Activated CD4-positive, CD25-positive, alpha-beta regulatory T cell (primary cell): ENCODE measurements at regions not wholly inside any gene's neighbourhood (a gene's known extent, or its start where the extent isn't known, plus 50 kb on each side); places are given as distances from the start of the nearest gene placed in this dataset.
"Not testable (repeated sequence)": the region's sequence is repeated elsewhere in the genome, so short reads cannot be mapped to it uniquely, and the experiment has no call there.

Experiments
- DNase-seq, 4 experiments: peaks; one replicate each; lab custom pipeline; 2025; lab: John Stamatoyannopoulos, UW

DNA sequence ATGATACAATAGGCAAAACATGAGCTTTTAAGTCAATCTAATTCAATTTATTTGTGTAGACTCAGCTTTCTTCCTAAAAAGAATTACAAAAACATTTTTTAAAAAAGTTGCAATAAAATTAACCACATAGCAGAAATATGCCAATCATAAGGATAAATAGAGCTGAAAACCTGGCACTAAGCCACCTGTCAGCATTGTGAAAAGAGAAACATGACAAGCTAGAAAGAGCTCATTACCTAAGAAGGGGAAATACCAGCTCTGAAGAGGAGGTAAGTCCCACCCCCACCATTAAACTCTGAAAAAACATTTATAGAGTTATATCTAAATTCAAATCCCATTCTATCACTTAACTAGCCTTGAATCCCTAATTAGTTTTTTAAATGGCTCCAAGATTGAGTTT lies 372.9 kb downstream of the OSTF1 start:
- no peak for DNase-seq

DNA sequence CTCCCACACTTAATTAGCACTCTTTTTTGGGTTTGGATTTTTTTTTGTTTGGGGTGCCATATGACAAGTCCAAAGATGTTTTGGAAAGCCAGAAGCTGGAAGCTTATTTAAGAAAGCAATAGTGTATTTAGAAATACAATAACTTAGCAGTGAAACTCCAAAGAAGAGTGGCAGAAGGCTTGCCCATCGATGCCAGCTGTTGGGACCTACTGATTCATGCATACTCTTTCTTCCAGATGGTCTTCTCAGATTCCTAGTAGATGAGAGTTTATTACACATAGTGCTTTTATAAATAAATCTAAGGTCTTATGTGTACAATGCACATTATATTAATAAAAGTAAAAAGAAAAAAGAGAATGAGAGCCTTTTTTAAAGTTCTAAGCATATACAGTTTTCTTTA lies 374.6 kb downstream of the OSTF1 start:
- no peak for DNase-seq

DNA sequence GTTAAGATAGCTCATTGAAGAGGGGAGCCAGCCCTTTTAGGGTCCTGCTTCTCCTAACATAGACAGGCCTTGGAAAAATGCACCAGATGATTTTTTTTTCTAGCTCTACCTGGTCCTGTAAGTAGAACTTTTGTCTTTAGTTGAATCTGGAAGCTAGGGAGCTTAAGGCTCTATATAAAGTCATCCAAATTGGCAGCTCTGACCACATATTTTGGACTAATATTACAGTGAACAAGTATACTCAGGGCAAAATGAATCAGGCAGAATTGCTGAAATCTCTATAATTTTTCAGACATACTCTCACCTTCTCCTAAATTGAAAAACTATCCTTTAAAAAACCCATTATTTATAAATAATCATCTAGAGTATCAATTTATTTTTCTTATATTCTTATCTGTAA lies 375.6 kb downstream of the OSTF1 start:
- no peak for DNase-seq

DNA sequence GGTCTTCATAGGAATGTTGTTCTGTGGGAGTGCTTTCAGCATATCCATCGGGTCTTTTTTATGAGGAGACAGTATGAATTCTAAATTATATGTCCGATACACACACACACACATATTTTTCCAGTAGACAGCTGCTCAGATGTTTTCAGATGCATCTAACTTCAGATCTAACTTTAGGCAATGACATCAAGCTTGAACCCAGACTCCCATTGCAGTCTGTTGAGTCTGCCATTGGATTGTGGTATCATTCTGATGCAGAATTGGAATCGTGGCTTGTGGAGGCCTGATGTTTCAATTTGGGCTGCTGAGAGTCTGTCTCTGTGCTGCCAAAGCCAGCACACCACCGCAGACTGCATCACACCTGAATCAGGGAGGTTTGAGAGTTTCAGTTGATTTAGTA lies 376.4 kb downstream of the OSTF1 start:
- no peak for DNase-seq

DNA sequence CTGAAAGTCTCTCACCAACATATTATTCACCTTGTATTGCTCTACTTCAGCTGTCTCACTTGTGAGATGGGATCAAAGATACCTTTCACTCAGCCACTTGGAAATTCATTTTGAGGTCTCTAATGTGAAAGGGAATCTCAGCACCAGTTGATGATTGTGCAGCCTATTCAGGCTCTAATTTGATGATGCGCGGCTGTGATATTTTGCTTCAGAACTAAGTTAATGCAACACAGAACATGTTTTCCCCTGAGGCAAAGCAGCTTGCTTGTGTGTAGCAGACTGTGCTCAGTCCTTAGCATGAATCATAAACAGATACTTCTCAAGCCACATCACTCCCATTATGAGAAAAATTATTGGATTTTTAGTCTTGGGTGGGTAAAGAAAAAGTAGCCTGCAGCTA lies 378.8 kb downstream of the OSTF1 start:
- no peak for DNase-seq

DNA sequence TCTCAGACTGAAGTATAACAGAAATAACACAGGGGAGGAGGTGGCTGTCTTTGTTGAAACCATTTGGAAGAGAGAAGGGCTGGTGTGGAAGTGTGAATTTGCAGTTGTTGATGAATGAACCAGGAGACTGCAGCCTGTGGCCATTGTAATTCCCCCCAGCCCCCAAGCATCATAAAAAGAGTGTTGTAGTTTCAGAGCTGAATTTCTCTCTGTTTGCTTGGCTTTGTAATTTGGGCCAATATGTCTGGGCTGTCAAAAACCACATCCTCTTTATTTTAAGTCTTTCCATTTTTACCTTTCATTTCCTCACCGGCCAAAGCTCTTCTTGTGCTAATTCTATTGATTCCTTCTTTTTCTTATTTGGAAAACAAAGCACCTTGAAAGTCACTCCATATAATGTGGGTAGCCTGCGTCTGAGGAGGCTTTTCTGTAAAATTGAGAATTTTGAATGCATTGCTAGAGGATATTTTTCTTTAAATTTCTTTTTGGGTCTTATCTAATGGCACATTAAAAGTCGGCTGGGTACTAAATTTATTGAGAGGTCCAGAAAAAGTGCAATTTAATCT lies 383.3 kb downstream of the OSTF1 start:
- DNase-seq = no peak

DNA sequence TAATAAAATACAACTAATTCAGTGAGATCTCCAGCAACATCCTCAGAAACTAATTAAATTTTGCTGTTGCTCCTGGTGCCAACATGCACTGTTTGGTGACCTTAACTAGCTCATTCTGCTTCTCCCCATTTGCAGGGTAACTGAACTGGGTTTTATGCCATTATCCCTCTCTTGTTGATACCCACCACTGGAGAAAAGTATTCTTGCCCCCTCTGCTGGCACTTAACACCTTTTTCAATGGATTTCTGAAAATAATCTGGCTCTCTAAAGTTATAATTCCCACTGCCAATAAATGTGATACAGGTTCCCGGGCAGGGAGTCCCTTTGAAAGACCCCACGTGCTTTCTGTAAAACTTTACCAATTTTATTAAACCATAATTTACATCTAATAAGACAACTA lies 394.3 kb downstream of the OSTF1 start:
- DNase-seq = no peak

DNA sequence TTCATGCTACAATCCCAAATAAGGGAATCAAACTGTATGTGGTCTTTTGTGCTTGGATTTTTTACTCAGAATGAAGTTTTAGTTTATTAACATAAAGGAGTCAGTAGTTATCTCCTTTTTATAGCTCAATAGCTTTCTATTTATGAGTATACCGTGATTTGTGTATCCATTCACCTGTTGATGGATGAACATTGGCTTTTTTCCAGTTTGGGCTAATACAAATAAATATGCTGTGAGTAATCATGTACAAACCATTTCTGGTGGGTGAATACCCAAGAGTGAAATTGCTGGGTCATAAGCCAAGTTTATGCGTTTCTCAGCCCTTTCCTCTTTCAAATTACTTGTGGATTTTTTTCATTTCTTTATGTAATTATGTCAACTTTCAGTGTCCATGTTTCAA lies 395.3 kb downstream of the OSTF1 start:
- DNase-seq = no peak

DNA sequence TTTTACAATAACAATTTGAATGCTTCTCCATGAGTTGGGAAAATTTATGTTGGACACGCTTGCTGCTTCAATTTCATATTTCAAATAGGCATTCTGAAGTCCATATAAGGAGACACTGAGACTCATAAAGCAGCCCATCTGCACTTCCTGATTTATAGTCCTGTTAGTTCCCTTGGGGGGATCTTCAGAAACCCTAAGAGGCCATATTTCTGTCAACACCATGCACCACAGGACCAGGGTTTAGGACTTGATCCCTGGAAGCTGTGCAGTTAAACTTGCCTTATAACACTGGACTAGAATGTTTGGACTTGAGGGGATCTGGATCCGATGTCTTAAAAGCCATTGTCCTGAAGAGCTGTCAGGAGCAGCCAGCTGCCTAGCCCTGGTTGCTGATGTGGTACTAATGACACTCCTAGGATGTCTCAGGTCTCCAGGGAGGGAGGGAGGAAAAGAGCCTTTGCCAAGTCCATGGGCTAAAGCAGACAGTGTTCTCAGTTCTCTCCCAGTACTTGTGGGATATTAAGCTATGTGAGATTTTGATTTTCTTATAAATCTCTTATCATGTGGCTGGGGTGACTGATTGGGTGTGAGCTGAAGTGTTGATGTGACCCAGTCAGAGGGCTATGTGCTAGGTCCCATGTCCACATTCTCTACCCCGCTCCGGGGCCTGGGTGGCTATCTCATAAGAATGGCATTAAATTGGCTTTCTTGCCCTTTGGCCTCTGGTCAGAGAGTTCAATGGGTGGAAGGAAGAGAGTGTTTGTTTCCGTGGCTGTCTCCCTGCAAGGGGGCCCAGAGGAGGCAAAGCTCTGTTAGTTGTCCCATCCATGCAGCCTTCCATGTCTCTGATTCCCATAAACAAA lies 399.8 kb downstream of the OSTF1 start:
- DNase-seq = no peak

DNA sequence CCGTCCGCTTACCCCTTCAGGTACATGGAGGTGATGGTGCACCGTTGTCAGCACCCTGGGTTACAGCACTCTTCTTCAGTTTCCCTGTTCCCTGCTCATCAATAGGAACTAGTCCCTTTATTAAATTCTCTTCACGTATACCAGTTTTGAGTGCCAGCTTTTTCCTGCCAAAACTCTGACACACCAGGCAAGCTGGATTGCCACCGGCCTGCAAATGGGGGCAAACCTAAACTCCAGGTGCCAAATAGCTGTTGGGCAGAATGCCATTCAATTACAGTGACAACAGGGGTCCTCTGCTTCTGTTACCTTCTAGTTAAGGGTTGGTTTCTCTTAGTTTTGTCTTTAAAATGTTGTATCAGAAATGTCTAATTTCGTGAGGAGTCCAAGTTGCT lies 400.4 kb downstream of the OSTF1 start:
- DNase-seq = no peak

DNA sequence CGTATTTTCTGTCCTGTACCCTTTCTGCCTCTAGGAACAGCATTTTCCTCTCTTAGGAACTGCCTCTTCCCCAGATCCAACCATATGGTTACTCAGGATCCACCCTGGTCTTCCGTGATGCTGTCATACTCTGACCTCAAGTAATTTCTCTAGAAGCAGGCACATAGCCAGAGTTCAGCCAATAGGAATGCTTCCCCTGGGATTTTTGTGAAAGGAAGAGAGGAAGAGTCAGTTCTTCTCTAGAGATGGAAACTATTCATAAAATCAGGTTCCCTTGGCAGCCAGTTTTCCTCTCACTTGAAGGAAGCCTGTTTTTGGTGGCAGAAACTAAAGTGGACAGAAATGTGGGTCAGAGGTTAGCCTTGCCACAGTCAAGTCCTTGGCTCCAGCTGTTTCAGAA lies 400.1 kb upstream of the PCSK5 start:
- no peak for DNase-seq

DNA sequence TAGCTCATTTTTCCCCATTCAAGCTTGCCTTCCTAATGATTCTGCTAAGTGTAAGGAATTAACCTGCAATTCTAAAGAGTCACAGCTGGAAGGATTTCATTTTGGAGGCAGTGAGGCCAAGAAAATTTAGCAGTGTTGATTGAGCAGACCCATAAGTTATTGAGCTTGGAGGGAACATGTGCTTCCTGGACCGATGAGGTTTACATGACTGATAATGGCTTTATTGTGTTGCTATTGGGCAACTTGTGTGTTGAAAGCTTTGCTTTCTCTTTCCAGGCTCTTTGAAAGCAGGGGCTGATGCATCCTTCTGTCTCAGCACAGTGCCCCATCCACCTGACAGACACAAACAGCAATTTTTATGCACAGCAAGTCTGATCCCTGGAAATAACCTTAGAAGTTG lies 398.9 kb upstream of the PCSK5 start:
- no peak for DNase-seq

DNA sequence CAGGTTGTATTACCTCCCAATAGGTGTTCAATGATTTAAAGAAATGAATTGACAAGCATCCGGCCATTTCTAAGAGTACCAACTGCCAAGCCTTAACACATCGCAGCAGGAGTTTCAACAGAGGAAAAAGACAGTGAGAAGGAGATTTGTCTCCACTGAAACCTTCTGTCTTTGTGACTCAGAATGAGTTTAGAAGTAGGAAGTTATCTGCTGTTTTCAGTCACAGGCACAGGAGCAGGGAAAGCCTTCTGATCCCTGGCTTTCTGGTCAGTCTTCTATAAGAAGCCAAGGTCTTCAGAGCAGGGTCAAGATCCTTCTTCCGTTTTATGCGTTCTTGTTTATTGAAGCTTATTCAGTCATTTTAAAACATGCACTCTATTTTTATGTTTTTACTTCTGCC lies 390.7 kb upstream of the PCSK5 start:
- no peak for DNase-seq

DNA sequence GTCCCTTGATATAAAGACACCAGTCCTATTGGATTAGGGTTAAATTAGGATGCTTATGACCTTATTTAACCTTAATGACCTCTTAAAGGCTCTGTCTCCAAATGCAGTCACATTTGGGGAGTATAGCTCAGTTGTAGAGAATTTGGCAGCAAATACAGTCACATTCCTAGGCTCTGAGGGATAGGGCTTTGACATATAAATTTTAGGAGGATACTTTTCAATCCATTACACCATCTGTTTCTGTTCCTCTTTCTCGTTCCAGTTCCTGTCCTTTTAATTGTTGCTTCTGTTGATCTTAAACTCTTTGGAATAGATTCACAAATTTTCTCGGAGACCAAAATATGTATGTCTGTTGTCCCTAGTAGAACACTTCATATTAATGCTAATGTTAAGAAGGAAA lies 390.0 kb upstream of the PCSK5 start:
- DNase-seq = no peak

DNA sequence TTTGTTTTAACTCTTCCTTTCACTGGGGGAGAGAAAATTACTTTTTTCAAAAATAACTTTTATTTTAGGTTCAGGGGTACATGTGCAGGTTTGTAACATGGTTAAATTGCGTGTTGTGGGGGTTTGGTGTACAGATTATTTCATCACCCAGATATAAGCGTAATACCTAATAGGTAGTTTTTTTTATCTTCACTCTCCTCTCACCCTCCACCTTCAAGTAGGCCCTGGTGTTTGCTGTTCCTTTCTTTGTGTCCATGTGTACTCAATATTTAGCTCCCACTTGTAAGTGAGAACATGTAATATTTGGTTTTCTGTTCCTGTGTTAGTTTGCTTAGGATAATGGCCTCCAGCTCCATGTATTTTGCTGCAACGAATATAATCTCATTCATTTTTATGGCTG lies 389.5 kb upstream of the PCSK5 start:
- not testable (repeated sequence) for DNase-seq

DNA sequence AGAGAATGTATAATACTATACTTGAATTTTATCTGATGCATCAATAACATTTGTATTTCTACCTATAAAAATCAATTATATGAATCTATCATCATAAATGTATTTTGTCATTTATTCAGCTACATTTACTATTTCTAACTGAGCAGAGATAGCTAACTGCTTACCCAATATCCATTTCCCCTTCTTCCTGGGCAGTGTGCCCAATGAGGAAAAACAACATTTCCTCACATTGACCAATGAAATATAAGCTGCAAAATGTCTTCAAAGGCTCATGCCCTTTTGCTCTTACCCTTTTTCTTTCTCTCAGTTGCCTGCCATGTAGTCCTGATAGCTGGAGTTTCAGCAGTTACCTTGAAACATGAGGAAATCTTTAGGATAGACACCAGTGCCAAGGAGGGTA lies 385.8 kb upstream of the PCSK5 start:
- DNase-seq = no peak

DNA sequence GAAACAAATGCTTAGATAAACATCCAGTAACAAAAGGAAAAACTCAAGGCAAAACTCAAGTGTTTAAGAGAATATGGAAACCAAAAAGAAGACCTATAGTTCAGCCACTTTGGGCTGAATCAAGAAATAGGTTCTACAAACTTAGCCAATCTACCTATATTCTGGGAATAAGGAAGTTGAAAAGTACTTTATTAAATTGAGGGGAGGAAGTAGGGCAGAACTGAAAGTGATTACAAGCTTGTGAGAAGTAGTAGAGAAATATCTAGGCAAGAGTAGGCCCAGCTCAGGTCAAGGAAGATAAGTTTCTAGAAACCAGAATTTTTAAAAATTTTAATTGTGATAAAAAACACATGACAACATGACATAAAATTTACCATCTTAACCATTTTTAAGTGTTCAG lies 384.8 kb upstream of the PCSK5 start:
- no peak for DNase-seq

DNA sequence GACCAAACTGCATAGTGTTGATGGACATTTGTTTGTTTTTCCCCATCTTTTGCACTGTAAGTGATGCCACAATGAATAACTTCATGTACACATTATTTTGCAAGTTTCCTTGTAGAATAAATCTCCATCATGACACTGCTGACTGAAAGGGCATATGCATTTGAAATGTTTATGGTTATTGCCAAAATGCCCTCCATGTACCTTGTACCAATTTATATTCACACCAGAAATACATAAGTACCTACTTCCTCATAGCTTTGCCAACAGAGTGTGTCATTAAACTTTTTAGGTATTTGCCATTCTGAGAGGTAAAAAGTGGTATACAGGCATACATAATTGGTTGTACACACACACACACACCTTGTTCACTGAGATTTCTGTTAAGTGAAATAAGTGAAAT lies 361.0 kb upstream of the PCSK5 start:
- no peak for DNase-seq

DNA sequence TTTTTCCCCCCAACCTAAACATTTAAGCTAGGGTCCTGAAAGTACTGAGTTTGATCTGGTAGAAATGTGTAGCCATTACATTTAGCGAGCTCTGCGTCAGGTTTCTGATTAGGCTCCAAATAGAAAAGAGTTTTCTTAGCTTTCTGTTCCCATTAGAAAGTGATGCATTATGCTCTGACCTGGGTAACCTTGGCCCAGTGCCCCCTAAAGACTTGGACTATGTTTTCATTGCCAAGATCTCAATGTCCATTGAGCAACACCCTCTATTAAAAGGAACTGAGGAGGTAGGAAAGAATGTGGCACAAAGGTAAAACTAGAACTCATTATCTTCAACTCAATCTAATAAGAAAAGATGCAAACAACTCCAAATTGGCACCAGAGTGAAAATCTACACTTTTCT lies 358.9 kb upstream of the PCSK5 start:
- DNase-seq = no peak

DNA sequence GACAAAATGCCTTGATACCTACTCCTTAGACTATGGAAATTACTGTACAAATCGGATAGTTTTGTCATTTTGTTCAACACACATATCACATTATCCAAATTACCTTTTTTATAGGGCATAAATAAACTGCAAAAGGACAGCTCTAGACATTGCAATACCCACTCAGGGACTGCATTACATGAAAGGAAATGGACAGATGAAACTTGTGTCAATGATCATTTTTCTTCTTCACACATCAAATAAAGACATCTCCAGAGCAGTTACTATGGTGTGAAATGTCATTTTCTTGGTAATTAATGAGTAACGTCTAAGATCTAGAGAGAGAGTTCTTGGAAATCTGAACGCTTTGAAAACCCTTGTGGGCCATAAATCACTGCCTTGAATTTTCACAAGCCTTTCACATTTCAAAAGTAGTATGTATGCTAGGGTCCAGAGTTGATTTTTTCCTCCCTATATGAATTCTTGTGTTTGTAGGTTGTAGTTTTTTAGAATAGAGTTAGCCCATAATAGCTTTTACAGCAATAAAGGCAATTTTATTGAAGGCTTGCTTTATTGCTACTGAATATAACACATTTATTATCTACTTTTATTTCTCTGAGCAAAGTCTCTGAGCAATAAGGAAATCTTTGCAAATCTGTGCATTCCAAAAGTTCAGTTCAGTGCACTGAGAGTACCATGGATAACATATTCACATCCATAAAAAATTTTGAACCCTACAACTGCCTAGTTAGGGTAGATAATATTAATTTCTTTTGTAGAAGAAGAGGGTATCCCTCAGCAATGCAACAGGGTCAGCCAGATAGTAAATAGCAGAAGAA lies 358.0 kb upstream of the PCSK5 start:
- no peak for DNase-seq

DNA sequence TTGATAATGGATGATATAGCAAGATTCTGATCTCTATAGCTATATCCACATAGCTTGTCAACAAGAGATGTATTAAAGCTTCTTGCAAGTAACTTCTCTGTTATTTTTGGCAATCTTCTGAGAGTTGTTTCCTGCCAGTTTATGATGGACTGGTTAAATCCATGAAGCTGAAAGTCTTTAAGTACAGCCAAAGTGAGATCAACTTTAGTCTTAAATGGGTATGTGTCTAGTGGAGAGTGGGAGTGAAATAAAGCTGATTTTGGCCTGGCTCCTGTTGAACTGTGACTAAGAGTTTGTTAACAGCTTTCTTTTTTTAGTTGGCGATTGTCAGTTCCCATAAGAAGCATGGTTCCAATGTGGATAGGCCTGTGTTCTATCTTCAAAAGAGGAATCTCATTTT lies 350.9 kb upstream of the PCSK5 start:
- DNase-seq = no peak

DNA sequence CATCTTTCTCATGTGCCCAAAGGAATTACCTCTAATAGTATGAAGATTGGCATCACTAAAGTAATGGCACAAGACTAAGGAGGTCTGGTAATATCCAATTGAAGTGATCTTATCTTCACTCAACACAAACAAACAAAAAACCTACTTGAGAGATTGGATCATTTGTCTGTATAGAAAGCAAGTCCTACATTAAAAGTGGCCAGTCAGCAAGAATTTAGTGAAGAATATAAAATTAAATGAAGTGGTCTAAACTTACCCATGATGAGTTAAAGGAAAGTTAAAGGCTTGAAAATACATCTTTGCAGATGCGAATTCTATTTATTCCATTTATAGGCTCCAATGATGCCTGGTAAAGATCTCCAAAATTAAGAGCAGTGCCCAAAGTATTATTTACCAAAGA lies 350.3 kb upstream of the PCSK5 start:
- no peak for DNase-seq

DNA sequence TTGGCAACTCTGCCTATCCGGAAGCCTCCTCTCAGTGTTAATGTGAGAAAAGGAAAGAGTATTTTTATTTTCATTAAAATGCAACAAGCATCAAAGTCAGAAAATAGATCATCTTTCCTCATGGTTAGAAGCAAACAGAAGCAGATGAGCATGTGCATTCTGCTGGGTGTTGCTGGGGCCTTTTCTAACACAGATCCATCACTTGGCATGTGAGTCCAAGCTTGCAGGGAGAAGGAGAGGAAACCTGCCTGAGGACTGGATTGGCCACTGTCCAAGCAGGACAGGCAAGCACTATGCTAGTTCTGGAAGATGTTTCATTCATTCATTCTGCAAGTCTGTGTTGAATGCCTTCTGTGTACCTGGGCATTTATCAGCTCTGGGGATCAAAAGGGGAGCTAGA lies 348.7 kb upstream of the PCSK5 start:
- no peak for DNase-seq
